Mammary epithelial cell (primary cell): ENCODE measurements at regions not wholly inside any gene's neighbourhood (a gene's known extent, or its start where the extent isn't known, plus 50 kb on each side); places are given as distances from the start of the nearest gene placed in this dataset.

Experiments
- EZH2 ChIP-seq: IDR thresholded peaks from 2 replicates; pipeline ENCODE4 v1.6.1; 2012; ENCODE audit warnings: low read length, inconsistent platforms, borderline replicate concordance
- TF ChIP-seq, protein P1 (sequence below), 2 donors: IDR thresholded peaks in 1 of 2; conservative IDR thresholded peaks in 1 of 2; 2 replicates each; pipeline ENCODE4 v1.5.1; 2011 to 2012; ENCODE audit warnings: inconsistent platforms in 2 of 2, low read length in 2 of 2, mild to moderate bottlenecking in 2 of 2, control low read depth in 1 of 2, low read depth in 1 of 2; ENCODE audit not compliant: insufficient read depth in 1 of 2; ENCODE audit errors: extremely low read depth in 1 of 2

- TF ChIP-seq, protein P1, sequence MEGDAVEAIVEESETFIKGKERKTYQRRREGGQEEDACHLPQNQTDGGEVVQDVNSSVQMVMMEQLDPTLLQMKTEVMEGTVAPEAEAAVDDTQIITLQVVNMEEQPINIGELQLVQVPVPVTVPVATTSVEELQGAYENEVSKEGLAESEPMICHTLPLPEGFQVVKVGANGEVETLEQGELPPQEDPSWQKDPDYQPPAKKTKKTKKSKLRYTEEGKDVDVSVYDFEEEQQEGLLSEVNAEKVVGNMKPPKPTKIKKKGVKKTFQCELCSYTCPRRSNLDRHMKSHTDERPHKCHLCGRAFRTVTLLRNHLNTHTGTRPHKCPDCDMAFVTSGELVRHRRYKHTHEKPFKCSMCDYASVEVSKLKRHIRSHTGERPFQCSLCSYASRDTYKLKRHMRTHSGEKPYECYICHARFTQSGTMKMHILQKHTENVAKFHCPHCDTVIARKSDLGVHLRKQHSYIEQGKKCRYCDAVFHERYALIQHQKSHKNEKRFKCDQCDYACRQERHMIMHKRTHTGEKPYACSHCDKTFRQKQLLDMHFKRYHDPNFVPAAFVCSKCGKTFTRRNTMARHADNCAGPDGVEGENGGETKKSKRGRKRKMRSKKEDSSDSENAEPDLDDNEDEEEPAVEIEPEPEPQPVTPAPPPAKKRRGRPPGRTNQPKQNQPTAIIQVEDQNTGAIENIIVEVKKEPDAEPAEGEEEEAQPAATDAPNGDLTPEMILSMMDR (conservative IDR thresholded peaks at IDR 0.05 in 1 of 2, IDR thresholded peaks at IDR 0.05 in 1 of 2; ENCODE audit: extremely low read depth in 1 of 2, insufficient read depth in 1 of 2, low read depth in 1 of 2, low read length in 2 of 2) = no peak
- TF ChIP-seq EZH2 = no peak
Observed at GRCh38 chr10:94066411-94066810, 72.7 kb downstream of the PLCE1 start.
